ENCODE measurements at regions not wholly inside any gene's neighbourhood (a gene's known extent, or its start where the extent isn't known, plus 50 kb on each side); places are given as distances from the start of the nearest gene placed in this dataset.

DNA sequence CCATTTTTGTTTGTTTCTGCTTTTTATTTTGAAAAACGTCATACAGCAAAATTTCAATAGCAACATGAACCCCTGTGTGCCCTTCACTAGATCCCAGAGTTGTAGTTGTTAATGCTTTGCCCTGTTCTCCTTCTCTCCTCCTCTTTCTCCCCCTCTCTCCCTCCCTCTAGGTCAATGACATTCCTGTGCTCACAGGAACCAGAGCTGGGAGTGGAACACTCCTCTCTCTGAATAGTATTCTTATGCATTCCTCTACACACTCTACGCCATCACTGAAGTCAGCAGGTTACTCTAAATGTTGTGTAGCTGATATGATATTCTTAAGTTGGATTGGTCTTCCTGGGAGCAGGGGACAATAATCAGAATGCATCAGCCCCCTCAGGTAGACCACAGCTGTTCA, 243.4 kb downstream of the SYK start:
- no peak for DNase-seq
- H3K4me1 ChIP-seq: peaks cover 6 to 7% of the 10 kb centered on the region in 2 donors
- no peak overlapping the region for H3K27ac ChIP-seq
- no peak overlapping the region for H3K4me3 ChIP-seq
- intact Hi-C loops (cut with DNase I; ENCODE audit: low total_unique reads): no loop called here
- H3K36me3 ChIP-seq: no peaks in the 10 kb centered on the region
- H3K9me3 ChIP-seq: no peaks in the 10 kb centered on the region
- no peaks in the 10 kb centered on the region for H3K27me3 ChIP-seq
- no peak for TF ChIP-seq POLR2A (IDR thresholded peaks at IDR 0.05)
- TF ChIP-seq, protein P1, sequence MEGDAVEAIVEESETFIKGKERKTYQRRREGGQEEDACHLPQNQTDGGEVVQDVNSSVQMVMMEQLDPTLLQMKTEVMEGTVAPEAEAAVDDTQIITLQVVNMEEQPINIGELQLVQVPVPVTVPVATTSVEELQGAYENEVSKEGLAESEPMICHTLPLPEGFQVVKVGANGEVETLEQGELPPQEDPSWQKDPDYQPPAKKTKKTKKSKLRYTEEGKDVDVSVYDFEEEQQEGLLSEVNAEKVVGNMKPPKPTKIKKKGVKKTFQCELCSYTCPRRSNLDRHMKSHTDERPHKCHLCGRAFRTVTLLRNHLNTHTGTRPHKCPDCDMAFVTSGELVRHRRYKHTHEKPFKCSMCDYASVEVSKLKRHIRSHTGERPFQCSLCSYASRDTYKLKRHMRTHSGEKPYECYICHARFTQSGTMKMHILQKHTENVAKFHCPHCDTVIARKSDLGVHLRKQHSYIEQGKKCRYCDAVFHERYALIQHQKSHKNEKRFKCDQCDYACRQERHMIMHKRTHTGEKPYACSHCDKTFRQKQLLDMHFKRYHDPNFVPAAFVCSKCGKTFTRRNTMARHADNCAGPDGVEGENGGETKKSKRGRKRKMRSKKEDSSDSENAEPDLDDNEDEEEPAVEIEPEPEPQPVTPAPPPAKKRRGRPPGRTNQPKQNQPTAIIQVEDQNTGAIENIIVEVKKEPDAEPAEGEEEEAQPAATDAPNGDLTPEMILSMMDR (IDR thresholded peaks at IDR 0.05 in 4 of 5, conservative IDR thresholded peaks at IDR 0.05 in 1 of 5): no peak
- in situ Hi-C loops (cut with MboI; ENCODE audit: low sequenced_read_pairs in 4 of 4): loop anchor here in 3 of 4 donors (10.0 to 25.0 kb wide), 3 partner anchors 380 to 642 kb away; partner anchors contain the start of gene NFIL3 (in 1 of the 3)
- ATAC-seq: no peak

DNA sequence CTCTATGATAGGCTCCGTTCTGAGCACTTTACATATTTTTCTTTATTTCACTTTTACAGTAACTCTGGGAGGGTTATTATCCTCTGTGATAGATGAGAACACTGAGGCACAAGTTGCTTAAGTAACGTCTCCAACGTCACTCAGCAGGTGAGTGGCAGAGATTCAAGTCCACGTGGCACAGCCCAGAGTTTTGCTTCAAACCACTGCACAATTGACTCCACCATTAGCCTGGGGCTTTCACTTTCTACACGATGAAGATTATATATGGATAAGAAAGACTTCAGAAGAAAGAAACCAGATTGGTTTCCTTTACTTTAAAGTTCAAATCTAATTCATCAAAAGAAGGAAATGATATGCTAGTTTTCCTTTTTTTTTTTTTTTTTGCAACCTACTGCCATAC, 245.9 kb downstream of the SYK start:
- ATAC-seq: peak; percentile 76 to 83
- no peaks in the 10 kb centered on the region for H3K36me3 ChIP-seq
- peak overlapping the region in 2 of 4 donors; percentile 37 to 48 for H3K27ac ChIP-seq
- peak in 1 of 2 donors; percentile 58 for DNase-seq
- TF ChIP-seq, protein P1 (IDR thresholded peaks at IDR 0.05 in 4 of 5, conservative IDR thresholded peaks at IDR 0.05 in 1 of 5): no peak
- TF ChIP-seq POLR2A (IDR thresholded peaks at IDR 0.05): peak in 1 of 2 donors; percentile 10
- in situ Hi-C loops (cut with MboI; ENCODE audit: low sequenced_read_pairs in 4 of 4): loop anchor here in 3 of 4 donors (10.0 to 25.0 kb wide), 3 partner anchors 377 to 640 kb away; partner anchors contain the start of gene NFIL3 (in 1 of the 3)
- peaks cover 6 to 7% of the 10 kb centered on the region in 2 donors for H3K4me1 ChIP-seq
- H3K4me3 ChIP-seq: no peak overlapping the region
- intact Hi-C loops (cut with DNase I; ENCODE audit: low total_unique reads): no loop called here
- H3K9me3 ChIP-seq: no peaks in the 10 kb centered on the region
- no peaks in the 10 kb centered on the region for H3K27me3 ChIP-seq

DNA sequence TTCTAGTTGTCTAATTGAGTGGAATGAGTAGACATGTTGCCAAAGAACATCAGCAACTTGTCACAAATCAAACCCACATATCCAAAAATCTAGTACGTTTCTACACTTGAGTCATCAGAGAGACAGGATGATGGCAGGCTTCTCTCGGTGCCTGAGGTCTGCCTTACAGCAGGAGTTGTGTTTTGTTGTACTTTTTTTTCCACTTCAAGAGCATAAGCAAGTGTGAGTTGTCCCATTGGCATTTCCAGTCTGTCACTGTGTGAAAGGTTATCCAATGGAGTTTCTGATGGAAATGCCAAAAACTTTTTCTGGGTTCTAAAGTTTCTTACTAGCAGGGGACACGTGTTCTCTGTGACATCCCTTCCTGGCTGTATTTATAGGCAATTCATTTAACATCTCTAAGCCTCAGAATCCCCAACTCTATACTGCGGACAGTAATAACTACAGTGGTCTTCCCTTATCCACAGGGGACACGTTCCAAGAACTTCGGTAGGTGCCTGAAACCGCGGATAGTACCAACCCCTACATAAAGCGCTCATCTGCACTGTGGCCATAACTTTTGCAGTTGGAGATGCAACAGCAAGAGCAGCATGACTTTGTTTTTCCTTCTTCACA, 246.5 kb downstream of the SYK start:
- in situ Hi-C loops (cut with MboI; ENCODE audit: low sequenced_read_pairs in 4 of 4) (loop anchor here in 3 of 4 donors (10.0 to 25.0 kb wide), 3 partner anchors 377 to 639 kb away; partner anchors contain the start of gene NFIL3 (in 1 of the 3)), intact Hi-C loops (cut with DNase I; ENCODE audit: low total_unique reads) (no loop called here)
- TF ChIP-seq, protein P1 (IDR thresholded peaks at IDR 0.05 in 4 of 5, conservative IDR thresholded peaks at IDR 0.05 in 1 of 5): no peak
- TF ChIP-seq POLR2A (IDR thresholded peaks at IDR 0.05): peak in 1 of 2 donors; percentile 1
- Histone ChIP-seq H3K4me1 (peaks cover 6 to 8% of the 10 kb centered on the region in 2 donors), H3K9me3 (no peaks in the 10 kb centered on the region), H3K4me3 (no peak overlapping the region), H3K36me3 (no peaks in the 10 kb centered on the region), H3K27ac (peak overlapping the region in 3 of 4 donors; percentile 23 to 48 (median 37)), H3K27me3 (no peaks in the 10 kb centered on the region)
- no peak for DNase-seq
- ATAC-seq: peak; percentile 31 to 55

DNA sequence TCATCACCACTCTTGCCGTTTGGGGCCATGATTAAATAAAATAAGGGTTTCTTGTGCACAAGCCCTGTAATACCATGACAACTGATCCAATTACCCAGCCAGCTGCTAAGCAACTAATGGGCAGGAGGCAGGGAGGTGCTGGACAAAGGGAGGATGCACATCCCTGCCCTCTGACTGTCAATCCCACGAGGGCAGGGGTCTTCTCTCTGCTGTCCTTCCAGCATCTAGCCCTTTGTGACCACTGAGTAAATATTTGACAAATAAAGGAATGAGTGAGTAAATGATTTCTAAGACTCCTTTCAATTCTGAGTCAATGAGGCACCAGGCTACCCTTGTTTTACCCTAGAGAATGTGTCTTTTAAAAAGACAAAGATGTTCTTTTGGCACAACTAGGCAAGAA, 247.1 kb downstream of the SYK start:
- Histone ChIP-seq H3K9me3 (no peaks in the 10 kb centered on the region), H3K36me3 (no peaks in the 10 kb centered on the region), H3K4me3 (no peak overlapping the region), H3K27me3 (no peaks in the 10 kb centered on the region), H3K27ac (no peak overlapping the region), H3K4me1 (peaks cover 6 to 10% of the 10 kb centered on the region in 2 donors)
- no peak for ATAC-seq
- in situ Hi-C loops (cut with MboI; ENCODE audit: low sequenced_read_pairs in 4 of 4): loop anchor here in 3 of 4 donors (10.0 to 25.0 kb wide), 3 partner anchors 376 to 639 kb away; partner anchors contain the start of gene NFIL3 (in 1 of the 3)
- no peak for DNase-seq
- TF ChIP-seq POLR2A (IDR thresholded peaks at IDR 0.05): no peak
- TF ChIP-seq, protein P1 (IDR thresholded peaks at IDR 0.05 in 4 of 5, conservative IDR thresholded peaks at IDR 0.05 in 1 of 5): no peak
- intact Hi-C loops (cut with DNase I; ENCODE audit: low total_unique reads): no loop called here
